GM23338 (cell line): ENCODE measurements at regions not wholly inside any gene's neighbourhood (a gene's known extent, or its start where the extent isn't known, plus 50 kb on each side); places are given as distances from the start of the nearest gene placed in this dataset.

Experiments
- ATAC-seq: fragments of 200-7000 bp; cut with Tn5 transposase; 3 replicates; pipeline ENCODE4 v1.9.1; 2020
- DNase-seq: peaks from one replicate; pipeline ENCODE4 v3.0.0-alpha.2; 2015; ENCODE audit warnings: low spot score
- H2AFZ ChIP-seq: fragments of 200-600 bp; sonication (generic); 2 replicates; pipeline ENCODE4 v1.8.0; 2016; ENCODE audit warnings: antibody characterized with exemption, mild to moderate bottlenecking, moderate library complexity
- H3F3A ChIP-seq: fragments of 200-600 bp; sonication (generic); replicated peaks from 2 replicates; pipeline ENCODE4 v1.8.0; 2017; ENCODE audit warnings: antibody characterized with exemption, mixed run types, low read depth
- H3K27ac ChIP-seq: fragments of 200-600 bp; sonication (generic); 2 replicates; pipeline ENCODE4 v1.6.1; 2016; ENCODE audit warnings: low read depth
- H3K27me3 ChIP-seq: fragments of 200-600 bp; sonication (generic); 2 replicates; pipeline ENCODE4 v1.8.0; 2016; ENCODE audit warnings: mild to moderate bottlenecking, mixed run types, moderate library complexity; ENCODE audit not compliant: insufficient read depth
- H3K36me3 ChIP-seq: fragments of 200-600 bp; sonication (generic); 2 replicates; pipeline ENCODE4 v1.8.0; 2016; ENCODE audit warnings: mild to moderate bottlenecking; ENCODE audit not compliant: insufficient read depth
- H3K4me1 ChIP-seq: fragments of 200-600 bp; sonication (generic); 2 replicates; pipeline ENCODE4 v1.8.0; 2016; ENCODE audit warnings: mild to moderate bottlenecking, moderate library complexity; ENCODE audit not compliant: insufficient read depth
- H3K4me2 ChIP-seq: fragments of 200-600 bp; sonication (generic); 2 replicates; pipeline ENCODE4 v1.7.1; 2017; ENCODE audit warnings: mixed run types
- H3K4me3 ChIP-seq: fragments of 200-600 bp; sonication (generic); 2 replicates; pipeline ENCODE4 v1.6.1; 2016; ENCODE audit warnings: mixed run types
- H3K79me2 ChIP-seq: fragments of 200-600 bp; sonication (generic); replicated peaks from 2 replicates; pipeline ENCODE4 v1.8.0; 2017; ENCODE audit warnings: mild to moderate bottlenecking; ENCODE audit not compliant: insufficient read depth
- H3K9me2 ChIP-seq: fragments of 200-600 bp; sonication (generic); 2 replicates; pipeline ENCODE4 v1.8.0; 2017; ENCODE audit not compliant: insufficient read depth
- H4K20me1 ChIP-seq: fragments of 200-600 bp; sonication (generic); replicated peaks from 2 replicates; pipeline ENCODE4 v1.8.0; 2017; ENCODE audit warnings: mild to moderate bottlenecking; ENCODE audit not compliant: insufficient read depth
- H3K27ac Mint-ChIP-seq: 2 replicates; pipeline ENCODE4 v1.8.0; 2020; ENCODE audit warnings: inconsistent platforms, mild to moderate bottlenecking, moderate library complexity, mixed read lengths
- H3K27me3 Mint-ChIP-seq: 3 replicates; pipeline ENCODE4 v1.8.0; 2022; ENCODE audit warnings: low read depth, mild to moderate bottlenecking, moderate library complexity, mixed read lengths, inconsistent platforms; ENCODE audit not compliant: insufficient read depth, poor library complexity
- H3K36me3 Mint-ChIP-seq: 3 replicates; pipeline ENCODE4 v1.8.0; 2021; ENCODE audit warnings: low read depth, mild to moderate bottlenecking, inconsistent platforms, moderate library complexity, mixed read lengths
- H3K4me1 Mint-ChIP-seq: 3 replicates; pipeline ENCODE4 v1.8.0; 2020; ENCODE audit warnings: mild to moderate bottlenecking, inconsistent platforms, mixed read lengths
- H3K4me3 Mint-ChIP-seq: 3 replicates; pipeline ENCODE4 v1.8.0; 2021; ENCODE audit warnings: moderate library complexity, mild to moderate bottlenecking, inconsistent platforms, mixed read lengths
- H3K9me3 Mint-ChIP-seq: 3 replicates; pipeline ENCODE4 v1.8.0; 2020; ENCODE audit warnings: moderate library complexity, mild to moderate bottlenecking, inconsistent platforms, mixed read lengths
- CREB1 ChIP-seq: fragments of 250-450 bp; sonication (Bioruptor Pico); IDR thresholded peaks from 2 replicates; pipeline ENCODE4 v1.5.0; 2020; ENCODE audit warnings: low read depth, mild to moderate bottlenecking, moderate library complexity
- EZH2 ChIP-seq: fragments of 200-600 bp; sonication (generic); IDR thresholded peaks from one replicate; pipeline ENCODE4 v1.8.0; 2017; ENCODE audit warnings: antibody characterized with exemption, mild to moderate bottlenecking, low read depth; ENCODE audit not compliant: unreplicated experiment
- EZH2phosphoT487 ChIP-seq: fragments of 200-600 bp; sonication (generic); IDR thresholded peaks from one replicate; pipeline ENCODE4 v1.8.1; 2018; ENCODE audit warnings: antibody characterized with exemption; ENCODE audit not compliant: unreplicated experiment
- JUNB ChIP-seq: IDR thresholded peaks from one replicate; pipeline ENCODE4 v1.6.1; 2016; ENCODE audit warnings: antibody characterized with exemption; ENCODE audit not compliant: unreplicated experiment
- NANOG ChIP-seq: IDR thresholded peaks from 2 replicates; pipeline ENCODE4 v1.6.1; 2016; ENCODE audit warnings: antibody characterized with exemption, borderline replicate concordance
- STAT1 ChIP-seq: IDR thresholded peaks from one replicate; pipeline ENCODE4 v1.6.1; 2016; ENCODE audit warnings: antibody characterized with exemption; ENCODE audit not compliant: unreplicated experiment
- ZNF114 ChIP-seq: fragments of 250-450 bp; sonication (Bioruptor Pico); IDR thresholded peaks from 2 replicates; pipeline ENCODE4 v1.5.0; 2020; ENCODE audit warnings: mild to moderate bottlenecking, moderate library complexity
- ZNF462 ChIP-seq: fragments of 250-450 bp; sonication (Bioruptor Pico); IDR thresholded peaks from 2 replicates; pipeline ENCODE4 v1.5.0; 2020; ENCODE audit warnings: mild to moderate bottlenecking, moderate library complexity
- TF ChIP-seq, protein P1 (sequence below), 2 experiments: fragments of 200-600 bp in 1 of 2; sonication (generic) in 1 of 2; conservative IDR thresholded peaks; 2 replicates each; pipeline versions ENCODE4 v1.5.1 to v1.6.1; 2016 to 2017; ENCODE audit warnings: antibody characterized with exemption in 2 of 2, low read depth in 2 of 2, mild to moderate bottlenecking in 2 of 2, moderate library complexity in 1 of 2
- TF ChIP-seq, protein P2 (sequence below): IDR thresholded peaks from one replicate; pipeline ENCODE4 v1.6.1; 2018; ENCODE audit warnings: antibody characterized with exemption; ENCODE audit not compliant: unreplicated experiment

GRCh38 chr18:68399721-68400120 is 315.2 kb downstream of the TMX3 start (continued):
- TF ChIP-seq, protein P1, sequence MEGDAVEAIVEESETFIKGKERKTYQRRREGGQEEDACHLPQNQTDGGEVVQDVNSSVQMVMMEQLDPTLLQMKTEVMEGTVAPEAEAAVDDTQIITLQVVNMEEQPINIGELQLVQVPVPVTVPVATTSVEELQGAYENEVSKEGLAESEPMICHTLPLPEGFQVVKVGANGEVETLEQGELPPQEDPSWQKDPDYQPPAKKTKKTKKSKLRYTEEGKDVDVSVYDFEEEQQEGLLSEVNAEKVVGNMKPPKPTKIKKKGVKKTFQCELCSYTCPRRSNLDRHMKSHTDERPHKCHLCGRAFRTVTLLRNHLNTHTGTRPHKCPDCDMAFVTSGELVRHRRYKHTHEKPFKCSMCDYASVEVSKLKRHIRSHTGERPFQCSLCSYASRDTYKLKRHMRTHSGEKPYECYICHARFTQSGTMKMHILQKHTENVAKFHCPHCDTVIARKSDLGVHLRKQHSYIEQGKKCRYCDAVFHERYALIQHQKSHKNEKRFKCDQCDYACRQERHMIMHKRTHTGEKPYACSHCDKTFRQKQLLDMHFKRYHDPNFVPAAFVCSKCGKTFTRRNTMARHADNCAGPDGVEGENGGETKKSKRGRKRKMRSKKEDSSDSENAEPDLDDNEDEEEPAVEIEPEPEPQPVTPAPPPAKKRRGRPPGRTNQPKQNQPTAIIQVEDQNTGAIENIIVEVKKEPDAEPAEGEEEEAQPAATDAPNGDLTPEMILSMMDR (conservative IDR thresholded peaks at IDR 0.05; ENCODE audit: low read depth in 2 of 2): no peak
- no peak for TF ChIP-seq EZH2phosphoT487
- no peak for TF ChIP-seq STAT1
- TF ChIP-seq JUNB: no peak
- TF ChIP-seq EZH2: no peak
- TF ChIP-seq NANOG: no peak

DNA sequence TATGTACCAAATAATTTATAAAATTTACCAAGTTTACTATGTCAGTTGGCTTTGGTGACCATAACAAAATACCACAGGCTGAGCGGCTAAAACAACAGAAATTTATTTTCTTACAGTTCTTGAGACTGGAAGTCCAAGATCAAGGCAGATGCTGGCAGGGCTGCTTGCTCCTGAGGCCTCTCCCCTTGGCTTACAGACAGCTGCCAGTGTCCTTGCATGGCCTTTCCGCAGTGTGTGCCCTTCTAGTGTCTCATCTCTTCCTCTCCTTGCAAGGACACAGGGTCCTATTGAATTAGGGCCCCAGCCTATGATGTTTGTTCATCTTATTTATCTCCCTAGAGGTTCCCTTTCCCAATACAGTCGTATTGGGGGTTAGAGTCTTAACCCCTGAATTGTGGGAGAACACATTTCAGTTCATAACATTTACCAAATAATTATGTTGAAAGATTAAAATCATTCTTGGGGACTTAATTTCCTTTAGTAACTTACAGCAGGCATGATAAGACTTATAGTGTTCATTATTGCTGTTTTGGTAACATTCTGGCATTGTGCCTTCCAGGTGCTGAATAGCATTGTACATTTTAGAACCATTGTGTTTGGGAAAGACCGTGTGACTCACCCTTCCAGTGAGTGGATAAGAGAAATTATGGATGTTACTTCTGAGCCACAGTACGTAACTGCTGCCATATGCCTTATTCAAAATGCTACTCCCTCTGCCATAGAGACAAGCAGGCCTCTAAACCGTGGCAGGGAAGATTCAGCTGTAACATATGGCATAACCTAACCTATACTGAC is 317.5 kb downstream of the TMX3 start:
- Histone ChIP-seq H3K9me2 (no peaks in the 10 kb centered on the region), H3K4me3 (no peak overlapping the region), H4K20me1 (no peaks in the 10 kb centered on the region), H3K4me2 (no peak overlapping the region), H3K27ac (no peak overlapping the region), H3K27me3 (no peaks in the 10 kb centered on the region), H3K79me2 (no peaks in the 10 kb centered on the region), H3K36me3 (no peaks in the 10 kb centered on the region), H3F3A (no peaks in the 10 kb centered on the region), H3K4me1 (no peaks in the 10 kb centered on the region), H2AFZ (no peak overlapping the region)
- H3K36me3 Mint-ChIP-seq: no peaks in the 10 kb centered on the region
- no peaks in the 10 kb centered on the region for H3K27me3 Mint-ChIP-seq
- no peaks in the 10 kb centered on the region for H3K4me1 Mint-ChIP-seq
- no peak overlapping the region for H3K4me3 Mint-ChIP-seq
- no peaks in the 10 kb centered on the region for H3K9me3 Mint-ChIP-seq
- no peak overlapping the region for H3K27ac Mint-ChIP-seq
- DNase-seq (no peak), ATAC-seq (no peak)
- TF ChIP-seq EZH2: no peak
- TF ChIP-seq ZNF462 (CRISPR knock-in tag): no peak
- TF ChIP-seq EZH2phosphoT487: no peak
- no peak for TF ChIP-seq ZNF114 (CRISPR knock-in tag)
- no peak for TF ChIP-seq CREB1 (CRISPR knock-in tag)
- TF ChIP-seq, protein P2, sequence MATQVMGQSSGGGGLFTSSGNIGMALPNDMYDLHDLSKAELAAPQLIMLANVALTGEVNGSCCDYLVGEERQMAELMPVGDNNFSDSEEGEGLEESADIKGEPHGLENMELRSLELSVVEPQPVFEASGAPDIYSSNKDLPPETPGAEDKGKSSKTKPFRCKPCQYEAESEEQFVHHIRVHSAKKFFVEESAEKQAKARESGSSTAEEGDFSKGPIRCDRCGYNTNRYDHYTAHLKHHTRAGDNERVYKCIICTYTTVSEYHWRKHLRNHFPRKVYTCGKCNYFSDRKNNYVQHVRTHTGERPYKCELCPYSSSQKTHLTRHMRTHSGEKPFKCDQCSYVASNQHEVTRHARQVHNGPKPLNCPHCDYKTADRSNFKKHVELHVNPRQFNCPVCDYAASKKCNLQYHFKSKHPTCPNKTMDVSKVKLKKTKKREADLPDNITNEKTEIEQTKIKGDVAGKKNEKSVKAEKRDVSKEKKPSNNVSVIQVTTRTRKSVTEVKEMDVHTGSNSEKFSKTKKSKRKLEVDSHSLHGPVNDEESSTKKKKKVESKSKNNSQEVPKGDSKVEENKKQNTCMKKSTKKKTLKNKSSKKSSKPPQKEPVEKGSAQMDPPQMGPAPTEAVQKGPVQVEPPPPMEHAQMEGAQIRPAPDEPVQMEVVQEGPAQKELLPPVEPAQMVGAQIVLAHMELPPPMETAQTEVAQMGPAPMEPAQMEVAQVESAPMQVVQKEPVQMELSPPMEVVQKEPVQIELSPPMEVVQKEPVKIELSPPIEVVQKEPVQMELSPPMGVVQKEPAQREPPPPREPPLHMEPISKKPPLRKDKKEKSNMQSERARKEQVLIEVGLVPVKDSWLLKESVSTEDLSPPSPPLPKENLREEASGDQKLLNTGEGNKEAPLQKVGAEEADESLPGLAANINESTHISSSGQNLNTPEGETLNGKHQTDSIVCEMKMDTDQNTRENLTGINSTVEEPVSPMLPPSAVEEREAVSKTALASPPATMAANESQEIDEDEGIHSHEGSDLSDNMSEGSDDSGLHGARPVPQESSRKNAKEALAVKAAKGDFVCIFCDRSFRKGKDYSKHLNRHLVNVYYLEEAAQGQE: no peak
- TF ChIP-seq, protein P1 (conservative IDR thresholded peaks at IDR 0.05; ENCODE audit: low read depth in 2 of 2): no peak
- TF ChIP-seq STAT1: no peak
